Skeletal muscle satellite cell (primary cell): ENCODE measurements at regions not wholly inside any gene's neighbourhood (a gene's known extent, or its start where the extent isn't known, plus 50 kb on each side); places are given as distances from the start of the nearest gene placed in this dataset.

Source experiments
- H3K27me3 ChIP-seq: 2 replicates; pipeline ENCODE4 v1.7.0; 2013; ENCODE audit warnings: low read length; ENCODE audit not compliant: control insufficient read depth, insufficient read depth
- H3K36me3 ChIP-seq: 2 replicates; pipeline ENCODE4 v1.7.0; 2013; ENCODE audit warnings: mild to moderate bottlenecking, control low read depth, low read length; ENCODE audit not compliant: insufficient read depth
- H3K4me1 ChIP-seq: 2 replicates; pipeline ENCODE4 v1.7.0; 2013; ENCODE audit warnings: low read length; ENCODE audit not compliant: control insufficient read depth, insufficient read depth
- H3K4me2 ChIP-seq: 2 replicates; pipeline ENCODE4 v1.7.0; 2013; ENCODE audit warnings: mild to moderate bottlenecking, low read length
- H3K4me3 ChIP-seq: 2 replicates; pipeline ENCODE4 v1.7.0; 2013; ENCODE audit warnings: low read length
- H3K9ac ChIP-seq: 2 replicates; pipeline ENCODE4 v1.7.0; 2013; ENCODE audit warnings: mild to moderate bottlenecking, low read depth, low read length, moderate library complexity
- H3K9me3 ChIP-seq: replicated peaks from 2 replicates; pipeline ENCODE4 v1.7.0; 2013; ENCODE audit warnings: mild to moderate bottlenecking, control low read depth, low read length

DNA sequence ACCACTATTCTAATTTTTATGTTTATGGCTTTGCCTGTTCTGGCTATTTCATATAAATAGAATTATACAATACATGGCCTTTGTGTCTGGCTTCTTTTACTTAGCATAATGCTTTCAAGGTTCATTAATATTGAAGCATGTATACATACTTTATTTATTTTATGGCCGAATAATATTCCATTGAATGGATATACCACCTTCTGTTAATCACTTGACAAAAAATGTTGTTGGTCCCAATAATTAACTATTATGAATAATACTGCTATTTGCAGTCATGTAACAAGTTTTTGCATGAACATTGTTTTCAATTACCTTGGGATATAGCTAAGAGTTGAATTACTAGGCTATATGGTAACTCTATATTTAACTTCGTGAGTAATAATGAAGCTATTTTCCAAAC lies 767.5 kb downstream of the INHBA start:
- no peak overlapping the region for H3K4me3 ChIP-seq
- H3K9ac ChIP-seq: no peak overlapping the region
- no peak overlapping the region for H3K4me2 ChIP-seq
- H3K9me3 ChIP-seq: no peaks in the 10 kb centered on the region
- H3K4me1 ChIP-seq: no peaks in the 10 kb centered on the region
- H3K36me3 ChIP-seq: no peaks in the 10 kb centered on the region
- no peaks in the 10 kb centered on the region for H3K27me3 ChIP-seq

DNA sequence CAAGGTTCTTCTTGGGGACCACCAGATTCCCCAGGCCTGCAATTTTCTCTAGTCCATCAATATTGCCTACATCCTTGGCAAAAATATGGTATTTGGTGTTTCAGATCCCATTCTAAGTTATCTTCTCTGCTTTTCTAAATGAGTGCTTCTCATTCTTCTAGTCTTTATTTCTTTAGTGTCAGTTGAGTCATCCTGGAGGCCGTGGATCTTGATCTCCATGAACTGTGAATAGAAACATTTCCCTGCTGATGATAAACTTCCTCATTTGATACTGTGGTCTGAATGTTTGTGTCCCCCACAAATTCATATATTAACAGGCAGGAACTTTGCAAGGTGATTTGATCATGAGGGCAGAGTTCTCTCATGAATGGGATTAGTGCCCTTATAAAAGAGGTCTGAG lies 779.3 kb downstream of the INHBA start:
- no peak overlapping the region for H3K9ac ChIP-seq
- no peak overlapping the region for H3K4me2 ChIP-seq

DNA sequence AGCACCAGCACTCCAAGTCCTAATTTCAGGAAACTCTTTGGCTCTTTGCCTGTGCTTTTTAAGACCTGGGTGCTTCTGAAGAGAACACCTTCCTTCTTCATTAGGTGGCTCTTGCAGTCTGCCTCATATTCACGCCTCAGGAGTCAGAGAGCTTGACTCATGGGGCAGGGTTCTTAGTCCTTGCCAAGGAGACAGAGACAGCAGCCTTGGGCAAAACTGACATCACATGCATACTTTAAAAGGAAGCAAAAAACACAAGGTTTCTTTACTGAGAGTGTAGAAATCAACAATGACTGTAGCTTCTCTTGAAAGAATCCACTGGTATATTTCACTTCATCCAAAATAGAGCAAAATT lies 780.6 kb downstream of the INHBA start:
- H3K27me3 ChIP-seq: no peaks in the 10 kb centered on the region
- H3K4me2 ChIP-seq: no peak overlapping the region
- H3K4me3 ChIP-seq: no peak overlapping the region
- peak overlapping the region; percentile 32 for H3K9ac ChIP-seq
- H3K9me3 ChIP-seq: no peaks in the 10 kb centered on the region
- peaks cover 28% of the 10 kb centered on the region for H3K4me1 ChIP-seq
- H3K36me3 ChIP-seq: no peaks in the 10 kb centered on the region

More for the DNA sequence above, 779.3 kb downstream of the INHBA start:
- H3K4me3 ChIP-seq: no peak overlapping the region
- H3K36me3 ChIP-seq: no peaks in the 10 kb centered on the region
- no peaks in the 10 kb centered on the region for H3K9me3 ChIP-seq
- peaks cover 25% of the 10 kb centered on the region for H3K4me1 ChIP-seq
- H3K27me3 ChIP-seq: no peaks in the 10 kb centered on the region

DNA sequence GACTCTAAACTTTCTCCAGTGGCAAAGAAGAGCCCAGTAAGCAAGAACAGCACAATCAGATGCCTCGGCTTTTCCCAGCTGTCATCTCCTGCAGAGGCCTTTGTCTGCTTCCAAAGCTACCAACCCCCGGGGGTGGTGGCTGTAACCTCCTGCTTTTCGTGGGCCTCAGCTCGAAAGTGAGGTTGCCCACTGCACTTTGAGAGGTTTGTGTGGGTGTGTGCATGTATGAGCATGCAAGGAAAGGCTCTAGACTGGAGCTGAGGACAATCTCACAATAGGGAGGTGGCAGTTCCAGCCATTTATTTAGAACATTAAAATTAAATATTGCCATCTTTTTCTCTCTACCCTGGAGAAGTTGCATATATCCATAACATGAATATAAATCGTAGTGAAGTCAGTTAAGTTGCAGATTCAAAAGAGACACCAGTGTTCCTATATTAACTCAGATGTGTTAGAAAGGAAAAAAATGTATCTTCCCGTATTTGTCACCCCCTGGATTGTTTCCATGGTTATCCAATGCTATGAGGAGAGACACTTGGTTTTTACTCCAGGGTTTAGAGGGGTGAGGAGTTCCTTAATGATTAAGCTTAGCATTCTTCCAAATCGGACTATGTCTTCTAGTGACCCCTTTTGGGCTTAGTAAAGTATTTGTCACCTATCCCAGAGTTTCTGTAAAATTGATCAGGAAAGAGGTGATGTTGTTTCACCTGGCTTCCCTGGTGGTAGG lies 781.1 kb downstream of the INHBA start:
- Histone ChIP-seq H3K9me3 (no peaks in the 10 kb centered on the region), H3K9ac (no peak overlapping the region), H3K4me1 (peaks cover 28% of the 10 kb centered on the region)

DNA sequence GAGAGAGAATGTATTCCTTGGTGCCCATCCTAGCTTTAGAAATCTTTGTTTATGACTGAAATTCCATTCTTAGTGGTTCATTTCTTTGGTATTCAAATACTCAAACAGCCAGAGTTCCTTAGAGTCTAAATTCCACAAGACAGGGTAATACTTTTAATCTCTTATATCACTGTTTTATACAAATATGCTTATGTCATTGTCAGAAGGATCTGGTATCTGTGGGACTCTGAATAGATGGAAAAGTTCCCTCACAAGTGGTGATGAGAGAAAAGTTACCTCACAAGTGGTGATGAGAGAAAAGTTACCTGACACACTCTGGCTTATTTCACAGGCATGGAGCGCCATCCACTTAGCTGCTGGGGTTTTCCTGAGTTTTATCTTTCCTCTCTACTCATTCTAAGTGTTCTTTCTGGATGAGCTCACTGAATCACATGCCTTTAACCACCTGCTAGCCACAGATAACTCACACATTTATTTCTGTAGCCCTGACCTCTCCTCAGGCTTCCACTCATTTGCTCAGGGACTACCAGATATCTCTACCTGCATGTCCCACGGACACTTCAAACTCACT lies 784.0 kb downstream of the SUGCT start:
- Histone ChIP-seq H3K4me1 (peaks cover 28% of the 10 kb centered on the region), H3K9me3 (no peaks in the 10 kb centered on the region), H3K4me2 (peak overlapping the region; percentile 44), H3K4me3 (no peak overlapping the region), H3K9ac (peak overlapping the region; percentile 56), H3K36me3 (no peaks in the 10 kb centered on the region), H3K27me3 (no peaks in the 10 kb centered on the region)

More for the DNA sequence above, 781.1 kb downstream of the INHBA start:
- Histone ChIP-seq H3K36me3 (no peaks in the 10 kb centered on the region), H3K4me3 (no peak overlapping the region), H3K27me3 (no peaks in the 10 kb centered on the region), H3K4me2 (no peak overlapping the region)

DNA sequence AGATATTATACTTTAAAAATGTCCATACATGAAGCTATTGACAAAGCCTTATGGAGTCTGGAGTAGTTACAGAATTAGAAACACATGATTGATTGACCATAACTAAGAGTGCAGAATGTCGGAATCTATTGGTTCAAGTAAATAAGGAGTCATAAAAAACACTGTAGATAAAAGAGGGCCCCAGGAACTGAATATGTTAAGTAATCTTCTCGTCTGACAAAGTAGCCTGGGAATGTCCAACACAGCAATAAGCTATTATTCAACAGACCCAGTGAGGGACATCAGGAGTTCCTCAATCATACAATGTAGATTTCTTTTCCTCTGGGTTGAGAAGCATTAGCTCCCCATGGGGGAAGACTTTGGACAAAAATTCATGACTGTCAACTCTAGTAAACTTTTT lies 782.0 kb downstream of the SUGCT start:
- H3K4me1 ChIP-seq: peaks cover 19% of the 10 kb centered on the region
- no peaks in the 10 kb centered on the region for H3K9me3 ChIP-seq
- no peak overlapping the region for H3K9ac ChIP-seq
- no peak overlapping the region for H3K4me3 ChIP-seq
- no peaks in the 10 kb centered on the region for H3K36me3 ChIP-seq
- no peak overlapping the region for H3K4me2 ChIP-seq
- no peaks in the 10 kb centered on the region for H3K27me3 ChIP-seq

DNA sequence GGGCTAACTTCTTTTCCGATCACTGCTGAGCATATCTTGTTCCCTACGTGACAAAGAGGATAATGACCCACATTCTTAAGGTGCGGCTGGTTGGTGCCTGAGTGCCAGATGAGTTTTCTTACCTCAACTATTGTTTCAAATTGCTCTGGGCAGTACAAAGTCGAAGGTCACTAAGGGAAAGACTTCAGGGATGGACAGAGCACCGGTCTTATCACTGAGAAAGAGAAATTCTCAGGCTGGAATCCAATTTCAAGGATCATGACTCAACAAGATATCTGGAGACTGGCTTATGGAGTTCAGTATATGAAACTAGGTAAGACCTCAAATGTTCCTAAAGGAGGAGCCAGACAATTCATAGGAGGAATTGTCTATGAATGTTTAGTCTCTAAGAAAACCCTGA lies 780.3 kb downstream of the SUGCT start:
- H3K9me3 ChIP-seq: no peaks in the 10 kb centered on the region
- H3K9ac ChIP-seq: no peak overlapping the region
- H3K27me3 ChIP-seq: no peaks in the 10 kb centered on the region

More for the DNA sequence above, 780.3 kb downstream of the SUGCT start:
- no peaks in the 10 kb centered on the region for H3K36me3 ChIP-seq
- H3K4me3 ChIP-seq: no peak overlapping the region
- no peak overlapping the region for H3K4me2 ChIP-seq
- peaks cover 16% of the 10 kb centered on the region for H3K4me1 ChIP-seq
